ENCODE measurements at regions not wholly inside any gene's neighbourhood (a gene's known extent, or its start where the extent isn't known, plus 50 kb on each side); places are given as distances from the start of the nearest gene placed in this dataset.

- no peak overlapping the region for H3K27ac Mint-ChIP-seq
- Histone ChIP-seq H2AFZ (0 out of 2 replicates have a peak overlapping the region, but pooled peaks have one; percentile 38), H4K20me1 (replicated peaks; ENCODE audit: insufficient read depth) (no peaks in the 10 kb centered on the region), H3K4me2 (no peak overlapping the region), H3K27me3 (ENCODE audit: insufficient read depth) (no peaks in the 10 kb centered on the region), H3K9me2 (ENCODE audit: insufficient read depth) (0 out of 2 replicates have a peak, but pooled peaks cover 12% of the 10 kb centered on the region), H3K27ac (ENCODE audit: low read depth) (no peak overlapping the region), H3K79me2 (replicated peaks; ENCODE audit: insufficient read depth) (no peaks in the 10 kb centered on the region), H3K4me3 (no peak overlapping the region), H3K36me3 (ENCODE audit: insufficient read depth) (no peaks in the 10 kb centered on the region), H3F3A (replicated peaks; ENCODE audit: low read depth) (no peaks in the 10 kb centered on the region), H3K4me1 (ENCODE audit: insufficient read depth) (peaks cover 12% of the 10 kb centered on the region)
- no peak for ATAC-seq
- H3K36me3 Mint-ChIP-seq (ENCODE audit: low read depth): no peaks in the 10 kb centered on the region
- H3K27me3 Mint-ChIP-seq (ENCODE audit: insufficient read depth, low read depth, poor library complexity): peaks cover 5% of the 10 kb centered on the region
- H3K9me3 Mint-ChIP-seq: no peaks in the 10 kb centered on the region
- no peak for DNase-seq (ENCODE audit: low spot score)
- peaks cover 16% of the 10 kb centered on the region for H3K4me1 Mint-ChIP-seq
- TF ChIP-seq EZH2 (IDR thresholded peaks at IDR 0.05; ENCODE audit: low read depth, unreplicated experiment): no peak
- no peak for TF ChIP-seq NANOG (IDR thresholded peaks at IDR 0.05; ENCODE audit: borderline replicate concordance)
- no peak for TF ChIP-seq JUNB (IDR thresholded peaks at IDR 0.05; ENCODE audit: unreplicated experiment)
- TF ChIP-seq EZH2phosphoT487 (IDR thresholded peaks at IDR 0.05; ENCODE audit: unreplicated experiment): no peak
- TF ChIP-seq STAT1 (IDR thresholded peaks at IDR 0.05; ENCODE audit: unreplicated experiment): no peak
- TF ChIP-seq REST (IDR thresholded peaks at IDR 0.05; ENCODE audit: unreplicated experiment): no peak
- no peak overlapping the region for H3K4me3 Mint-ChIP-seq
These were observed 206.8 kb upstream of the LYZL1 start for GRCh38 chr10:29081951-29082685.

DNA sequence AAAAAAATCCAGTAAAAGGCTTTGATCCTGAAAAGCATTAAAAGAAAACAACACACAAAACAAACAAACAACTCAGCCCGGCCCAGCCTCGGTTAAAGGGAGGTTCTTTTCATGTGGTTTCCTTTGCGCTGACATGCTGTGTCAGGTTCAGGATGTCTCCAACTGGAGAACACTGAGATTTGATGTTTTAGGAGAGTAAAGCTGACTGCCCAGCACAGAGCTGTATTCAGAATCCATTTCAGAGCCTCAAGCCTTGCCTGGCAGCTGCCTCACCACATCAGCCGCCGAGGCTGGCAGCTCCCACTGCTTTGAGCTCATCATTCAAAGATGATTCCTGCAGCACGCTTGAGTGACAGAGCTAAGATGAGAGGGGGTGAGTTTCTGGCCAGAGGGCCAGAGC, 205.8 kb upstream of the LYZL1 start:
- DNase-seq (ENCODE audit: low spot score) (no peak), ATAC-seq (no peak)
- Mint-ChIP-seq H3K4me3 (no peak overlapping the region), H3K4me1 (peaks cover 16% of the 10 kb centered on the region), H3K27me3 (ENCODE audit: insufficient read depth, low read depth, poor library complexity) (peaks cover 5% of the 10 kb centered on the region), H3K27ac (no peak overlapping the region), H3K36me3 (ENCODE audit: low read depth) (no peaks in the 10 kb centered on the region), H3K9me3 (no peaks in the 10 kb centered on the region)
- Histone ChIP-seq H4K20me1 (replicated peaks; ENCODE audit: insufficient read depth) (no peaks in the 10 kb centered on the region), H3K79me2 (replicated peaks; ENCODE audit: insufficient read depth) (no peaks in the 10 kb centered on the region), H3K9me2 (ENCODE audit: insufficient read depth) (0 out of 2 replicates have a peak, but pooled peaks cover 12% of the 10 kb centered on the region), H3K4me3 (no peak overlapping the region), H3K36me3 (ENCODE audit: insufficient read depth) (no peaks in the 10 kb centered on the region), H3F3A (replicated peaks; ENCODE audit: low read depth) (no peaks in the 10 kb centered on the region), H3K27me3 (ENCODE audit: insufficient read depth) (no peaks in the 10 kb centered on the region), H2AFZ (peak overlapping the region; percentile 72; the same call in 1 of the 2 replicates), H3K27ac (ENCODE audit: low read depth) (no peak overlapping the region), H3K4me1 (ENCODE audit: insufficient read depth) (peaks cover 12% of the 10 kb centered on the region), H3K4me2 (no peak overlapping the region)
- TF ChIP-seq EZH2 (IDR thresholded peaks at IDR 0.05; ENCODE audit: low read depth, unreplicated experiment) (no peak), POLR2AphosphoS5 (IDR thresholded peaks at IDR 0.05; ENCODE audit: low read depth) (no peak), ETS1 (IDR thresholded peaks at IDR 0.05) (no peak)

Measured in GM23338 (cell line).